Cardiac septum (tissue), 1 donor: ENCODE measurements at regions not wholly inside any gene's neighbourhood (a gene's known extent, or its start where the extent isn't known, plus 50 kb on each side); places are given as distances from the start of the nearest gene placed in this dataset.

Source experiments
- DNase-seq: peaks from one replicate; pipeline ENCODE4 v3.0.0-alpha.2; 2020; ENCODE audit warnings: low spot score
- intact Hi-C: fragments of 100-400 bp; cut with DNase I; formaldehyde crosslinking; loops from one replicate; pipeline ENCODE4 v1.14.0; 2022
- donor health status: DM: no; HTN: no; CAD: no.

GRCh38 chr5:176732736-176733405, 77.5 kb upstream of the UNC5A start:
- peak; percentile 43 for DNase-seq
- intact Hi-C loops = no loop called here

GRCh38 chr5:176733406-176734262, 76.7 kb upstream of the UNC5A start:
- intact Hi-C loops = no loop called here
- DNase-seq = peak; percentile 67

- intact Hi-C loops = no loop called here
- DNase-seq = no peak
These were observed 75.5 kb upstream of the UNC5A start for GRCh38 chr5:176734756-176735342.

- intact Hi-C loops = no loop called here
- DNase-seq = peak; percentile 46
These were observed 74.7 kb upstream of the UNC5A start for GRCh38 chr5:176735383-176736265.

- intact Hi-C loops = no loop called here
- DNase-seq = peak; percentile 47
These were observed 73.9 kb upstream of the UNC5A start for GRCh38 chr5:176736301-176736930.

- intact Hi-C loops = no loop called here
- peak; percentile 59 for DNase-seq
These were observed 73.2 kb upstream of the UNC5A start for GRCh38 chr5:176736931-176737745.

- peak; percentile 47 for DNase-seq
- intact Hi-C loops = no loop called here
These were observed 72.4 kb upstream of the UNC5A start for GRCh38 chr5:176737746-176738636.

- intact Hi-C loops = no loop called here
- DNase-seq = peak; percentile 64
These were observed 71.6 kb upstream of the UNC5A start for GRCh38 chr5:176738637-176739250.

- DNase-seq = peak; percentile 59
- intact Hi-C loops = no loop called here
These were observed 70.8 kb upstream of the UNC5A start for GRCh38 chr5:176739461-176740051.

GRCh38 chr5:176740131-176740701, 70.1 kb upstream of the UNC5A start:
- no peak for DNase-seq
- intact Hi-C loops = no loop called here

DNA sequence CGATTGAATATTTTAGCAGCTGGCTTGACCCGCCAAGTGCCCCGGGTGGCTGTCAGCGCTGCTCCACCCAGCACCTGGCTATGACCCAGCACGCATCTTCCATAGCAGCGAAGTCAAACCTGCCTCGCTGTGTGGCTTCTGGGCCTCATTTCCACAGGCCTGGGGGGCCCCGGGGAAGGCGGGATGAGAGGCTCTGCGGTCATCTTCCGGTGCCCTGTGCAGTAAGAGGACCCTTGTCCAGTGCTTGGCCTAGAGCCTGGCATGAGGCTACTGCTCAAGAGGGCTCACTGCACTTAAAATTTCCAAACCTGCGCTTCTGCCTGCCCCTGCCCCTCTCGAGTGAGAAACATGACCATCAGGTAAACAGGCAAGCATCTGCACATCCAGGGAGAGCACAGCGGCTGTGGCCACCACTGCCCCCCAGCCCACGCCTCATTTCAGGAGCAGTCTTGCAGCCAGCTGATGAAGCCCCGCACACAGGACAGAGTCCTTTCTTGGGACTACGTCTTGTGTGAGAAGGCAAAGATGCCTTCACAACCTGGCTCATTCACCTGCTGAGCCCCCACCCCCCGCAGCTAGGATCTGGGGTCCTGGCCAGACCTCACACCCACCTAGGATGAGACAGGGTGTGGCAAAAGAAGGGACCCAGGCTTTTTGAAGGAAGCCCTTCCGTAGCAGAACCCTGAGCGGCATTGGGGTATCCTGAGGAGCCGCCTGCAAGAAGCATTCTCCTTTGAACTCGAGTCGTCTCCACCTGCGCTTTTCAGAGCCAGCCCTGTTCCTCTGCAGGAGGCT, 69.5 kb upstream of the UNC5A start:
- peak; percentile 64 for DNase-seq
- intact Hi-C loops = no loop called here

DNA sequence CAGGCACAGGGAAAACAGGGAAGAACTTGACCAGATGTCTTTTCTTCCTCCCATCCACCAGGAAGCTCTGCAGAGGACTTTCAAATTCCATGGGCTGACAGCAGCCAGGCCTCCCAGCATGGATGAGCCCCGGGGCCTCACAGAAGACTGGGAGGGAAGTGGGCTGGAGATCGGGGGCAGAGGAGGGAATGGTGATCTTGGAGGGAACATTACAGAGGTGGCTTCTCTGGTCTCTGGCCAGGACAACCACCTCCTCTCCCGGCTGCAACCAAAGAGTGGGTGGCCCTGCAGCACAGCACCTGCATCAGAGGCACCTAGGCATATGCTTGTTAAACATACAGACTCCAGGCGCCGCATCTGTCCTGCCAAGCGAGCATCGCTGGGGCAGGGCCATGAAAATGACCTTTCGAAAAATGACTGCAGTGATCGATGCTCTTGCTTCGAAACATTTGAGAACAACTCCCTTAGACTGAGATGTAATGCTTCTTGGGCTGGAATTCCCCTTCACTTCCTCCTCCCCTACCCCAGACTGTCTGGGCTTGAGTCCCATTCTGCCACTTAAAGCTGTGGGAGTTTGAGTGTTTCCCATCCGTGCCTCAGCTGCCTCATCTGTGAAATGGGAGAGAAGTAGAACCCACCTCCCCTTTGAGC, 68.7 kb upstream of the UNC5A start:
- DNase-seq = peak; percentile 63
- intact Hi-C loops = no loop called here

DNA sequence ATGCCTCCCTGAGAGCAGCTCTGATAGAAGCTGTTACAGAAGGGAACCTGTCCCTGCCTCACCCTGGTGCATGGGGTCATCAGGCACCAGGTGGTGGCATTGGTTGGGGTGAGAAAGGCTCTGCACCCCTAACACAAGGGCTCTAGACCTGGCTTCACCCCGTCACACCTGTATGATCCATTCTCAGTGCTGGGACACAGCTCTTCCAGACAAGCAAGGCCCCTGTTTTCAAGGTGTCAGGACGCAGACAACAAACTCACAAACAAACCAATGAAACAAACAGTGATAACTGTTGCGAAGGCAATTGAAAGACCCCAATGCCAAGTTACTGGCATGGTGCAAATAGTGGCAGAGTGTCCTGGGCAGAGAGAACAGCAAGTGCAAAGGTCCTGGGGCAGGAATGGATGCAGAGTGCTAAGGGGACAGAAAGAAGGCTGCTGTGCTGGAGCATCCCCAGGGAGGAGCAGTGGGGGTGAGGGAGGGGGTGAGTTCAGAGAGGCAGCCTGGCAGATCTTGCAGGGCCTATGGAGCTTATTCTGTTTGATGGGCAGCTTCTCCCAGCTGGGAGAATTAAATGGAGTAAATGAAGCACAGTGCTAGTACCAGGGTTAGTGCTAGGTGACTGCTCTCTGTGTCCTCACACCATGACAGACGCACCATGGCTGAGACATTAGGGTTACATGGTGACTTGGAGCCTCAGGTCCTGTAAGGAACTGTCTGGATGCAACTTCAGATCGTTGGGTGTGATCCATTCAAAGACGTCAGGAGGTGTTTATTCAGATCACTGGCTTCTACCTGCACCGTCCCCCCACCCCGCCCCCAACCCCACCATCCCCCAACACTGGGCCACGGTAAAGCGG, 67.9 kb upstream of the UNC5A start:
- DNase-seq = no peak
- intact Hi-C loops = no loop called here
